ENCODE measurements at regions not wholly inside any gene's neighbourhood (a gene's known extent, or its start where the extent isn't known, plus 50 kb on each side); places are given as distances from the start of the nearest gene placed in this dataset.

DNA sequence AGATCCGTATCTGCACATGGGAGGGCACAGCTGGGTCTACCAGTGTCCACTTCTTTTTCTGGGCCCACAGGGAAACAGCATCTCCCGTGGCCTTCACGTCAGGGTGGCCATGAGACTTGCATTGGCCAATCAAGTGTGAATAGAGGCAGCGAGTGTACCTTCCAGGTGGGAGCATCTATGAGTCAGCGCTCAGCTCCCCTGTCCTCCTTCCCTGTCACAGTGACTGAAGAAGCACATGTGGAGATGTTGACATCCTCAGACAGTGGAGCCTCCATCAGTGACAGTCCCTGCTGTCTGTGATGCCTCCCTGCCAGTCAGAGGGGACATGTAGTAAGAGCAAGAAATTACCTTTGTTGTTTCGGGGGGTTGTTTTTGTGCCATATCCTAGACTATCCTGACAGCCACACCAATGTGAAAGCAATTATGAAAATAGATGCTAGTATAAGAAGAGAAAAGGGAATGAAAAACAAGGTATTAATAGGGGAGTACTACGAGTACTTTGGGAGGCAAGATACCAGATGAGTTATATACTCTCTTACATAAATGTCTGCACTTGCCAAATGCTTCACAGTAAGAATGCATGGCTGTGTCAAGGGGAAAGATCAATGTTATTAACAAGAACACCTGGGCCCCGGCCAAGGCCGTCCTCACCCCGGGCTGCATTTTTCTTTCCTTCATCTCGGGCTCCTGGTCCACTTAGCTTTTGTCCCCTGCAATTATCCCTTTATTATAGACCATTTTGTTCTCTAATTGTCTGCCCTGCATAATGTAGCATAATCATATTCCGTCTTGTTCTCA lies 86.0 kb downstream of the MATN1 start:
- DNase-seq: no peak

- DNase-seq: no peak
These were observed 86.8 kb downstream of the MATN1 start for GRCh38 chr1:30636621-30637020.

- no peak for DNase-seq
These were observed 87.9 kb downstream of the MATN1 start for GRCh38 chr1:30635391-30635975.

DNA sequence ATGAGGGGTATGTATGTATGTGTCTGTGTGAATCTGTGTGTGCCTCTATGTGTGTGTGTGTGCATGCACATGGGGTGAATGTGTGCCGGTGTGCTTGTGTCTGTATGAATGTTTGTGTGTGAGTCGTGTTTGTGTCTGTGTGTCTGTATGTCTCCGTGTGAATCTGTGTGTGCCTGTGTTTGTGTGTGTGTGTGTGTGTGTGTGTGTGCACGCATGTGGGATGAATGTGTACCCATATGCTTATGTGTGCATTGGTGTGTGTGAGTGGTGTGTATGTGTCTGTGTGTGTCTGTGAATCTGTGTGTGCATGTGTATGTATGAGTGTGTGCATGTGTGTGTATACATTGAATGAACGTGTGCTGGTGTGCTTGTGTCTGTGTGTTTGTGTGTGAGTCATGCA lies 88.9 kb downstream of the MATN1 start:
- no peak for DNase-seq

DNA sequence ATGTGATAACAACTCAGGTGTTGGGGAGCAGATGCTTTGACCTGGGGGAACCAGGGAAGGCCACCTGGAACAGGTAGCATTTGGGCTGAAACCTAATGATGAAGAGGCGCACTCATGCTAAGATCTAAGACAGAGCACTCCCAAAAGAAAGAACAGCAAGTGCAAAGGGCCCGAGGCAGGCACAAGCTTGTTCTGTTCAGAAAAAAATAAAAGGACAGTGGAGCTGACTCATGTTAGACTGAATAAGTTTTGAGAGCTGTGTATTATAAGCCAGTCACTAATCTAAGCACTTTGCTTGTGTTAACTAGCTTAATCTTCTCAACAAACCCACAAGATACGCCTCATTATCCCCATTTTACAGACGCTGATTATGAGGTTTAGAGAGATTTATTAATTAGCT lies 90.1 kb downstream of the MATN1 start:
- DNase-seq: no peak

DNA sequence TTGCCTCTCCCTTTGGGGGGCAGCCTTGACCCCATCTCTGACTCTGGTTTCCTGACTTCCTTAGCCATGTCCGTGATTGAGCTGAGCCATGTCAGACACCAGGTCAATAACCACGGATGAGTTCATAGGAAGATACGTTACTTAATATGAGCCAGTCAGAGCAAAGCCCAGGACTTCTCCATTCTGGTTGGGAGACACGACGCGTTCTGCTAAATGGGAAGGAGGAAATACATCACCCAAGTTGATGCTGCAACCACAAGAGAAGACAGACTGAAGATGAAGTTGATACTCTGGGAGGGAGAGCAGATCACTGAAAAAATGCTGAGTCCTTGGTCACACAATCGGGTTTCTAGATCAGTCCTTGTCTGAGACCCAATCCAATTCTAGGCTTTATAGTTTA lies 90.9 kb downstream of the MATN1 start:
- DNase-seq: no peak

DNA sequence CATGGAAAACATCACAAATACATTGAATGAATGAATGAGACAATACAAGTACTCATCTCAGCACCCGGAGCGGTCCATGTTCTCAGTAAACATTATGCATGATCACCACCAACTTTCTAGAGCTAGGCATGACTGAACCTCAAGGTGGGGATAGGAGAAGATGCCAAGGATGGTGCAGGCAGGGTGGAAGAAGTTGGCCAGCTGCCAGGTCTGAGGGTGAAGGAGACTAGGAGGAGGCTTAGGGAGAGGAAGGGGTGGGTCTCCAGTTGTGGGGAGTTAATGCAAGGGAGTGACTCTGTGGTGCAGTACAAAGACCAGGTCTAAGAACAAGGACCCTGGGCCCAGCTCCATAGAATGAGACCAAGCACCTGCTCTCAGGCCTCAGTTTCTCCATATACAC lies 91.7 kb downstream of the MATN1 start:
- DNase-seq: no peak

- DNase-seq: no peak
These were observed 93.9 kb downstream of the MATN1 start for GRCh38 chr1:30629501-30629900.

GRCh38 chr1:30627994-30628393 lies 95.4 kb downstream of the MATN1 start:
- DNase-seq: no peak

DNA sequence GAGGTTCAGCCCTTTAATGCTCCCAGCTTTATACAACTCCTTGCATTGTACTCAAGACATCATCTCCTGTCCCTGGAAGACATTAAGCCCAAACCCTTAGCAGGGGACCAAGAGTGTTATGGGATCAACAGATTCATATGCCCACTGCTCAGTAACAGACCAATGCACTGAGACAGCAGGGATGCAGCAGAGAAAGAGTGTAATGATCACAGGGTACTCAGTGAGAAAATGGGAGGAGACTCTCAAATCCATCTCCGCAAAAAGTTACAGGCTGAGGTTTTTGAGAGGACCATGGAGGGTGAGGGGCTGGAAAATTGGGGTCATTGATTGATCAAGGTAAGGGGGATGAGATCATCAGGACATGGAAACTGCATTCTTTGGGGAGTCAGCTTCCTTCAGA lies 96.2 kb downstream of the MATN1 start:
- no peak for DNase-seq

- DNase-seq: no peak
These were observed 100.0 kb downstream of the MATN1 start for GRCh38 chr1:30623431-30623830.

DNA sequence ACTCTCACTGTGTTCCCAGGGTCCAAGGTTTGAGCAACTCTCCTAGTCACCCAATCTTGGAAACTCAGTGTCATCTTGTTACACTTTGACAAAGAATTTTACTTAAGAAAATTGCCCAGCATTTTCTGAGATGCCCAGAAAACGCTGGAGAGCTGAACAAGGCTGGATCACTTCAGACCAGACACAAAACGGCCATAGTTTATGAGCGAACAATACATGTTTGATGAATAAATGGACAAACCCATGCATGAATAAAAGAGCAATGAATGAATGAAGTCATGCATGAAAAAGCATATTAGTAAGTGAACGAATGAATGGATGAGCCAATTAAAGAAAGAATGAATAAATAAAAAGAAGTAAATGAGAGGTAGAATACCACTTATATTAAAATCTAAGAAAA lies 103.8 kb downstream of the MATN1 start:
- DNase-seq: no peak

DNA sequence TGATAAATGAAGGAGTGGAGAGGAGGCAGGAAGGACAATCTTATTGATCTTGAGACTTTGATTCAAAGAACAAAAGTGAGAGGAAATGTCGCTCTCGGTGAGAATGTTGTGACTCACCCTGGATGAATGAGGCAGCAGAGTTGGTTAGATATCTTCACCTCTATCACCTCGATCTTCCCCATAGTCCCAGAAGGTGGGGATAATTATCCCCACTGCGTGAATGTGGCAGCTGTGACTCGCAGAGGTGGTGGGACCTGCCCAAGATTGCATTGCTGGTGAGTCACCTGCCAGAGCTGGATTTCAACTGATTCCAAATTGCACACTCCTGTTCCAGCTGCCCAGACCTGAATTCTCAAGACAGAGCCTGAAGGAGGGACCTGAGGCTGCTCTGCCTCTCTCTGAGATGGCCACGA lies 105.0 kb downstream of the MATN1 start:
- peak; percentile 96 for DNase-seq

DNA sequence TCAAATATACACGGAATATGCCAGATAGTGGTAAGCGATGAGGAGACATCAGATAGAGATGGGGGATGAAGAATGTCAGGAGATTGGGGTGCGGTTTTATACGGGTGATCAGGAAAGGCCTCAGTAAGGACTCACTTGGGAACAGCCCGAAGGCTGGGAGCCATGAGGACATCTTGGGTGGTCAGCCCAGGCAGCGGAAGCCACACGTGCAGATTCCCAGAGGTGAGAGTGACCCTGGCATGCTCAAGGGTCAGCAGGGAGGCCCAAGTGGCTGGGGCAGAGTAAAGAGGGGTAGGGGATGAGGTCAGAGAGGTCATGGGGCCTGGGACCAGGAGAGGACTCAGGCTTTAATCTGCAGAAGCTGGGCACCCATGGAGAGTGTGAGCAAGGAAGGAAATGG lies 106.6 kb downstream of the MATN1 start:
- DNase-seq: no peak

- peak; percentile 28 for DNase-seq
These were observed 107.4 kb downstream of the MATN1 start for GRCh38 chr1:30615816-30616590.

GRCh38 chr1:30615076-30615795 lies 108.1 kb downstream of the MATN1 start:
- DNase-seq: peak; percentile 77

- peak; percentile 8 for DNase-seq
These were observed 110.2 kb downstream of the MATN1 start for GRCh38 chr1:30613188-30613587.

- peak; percentile 13 for DNase-seq
These were observed 110.8 kb downstream of the MATN1 start for GRCh38 chr1:30612536-30613065.

DNA sequence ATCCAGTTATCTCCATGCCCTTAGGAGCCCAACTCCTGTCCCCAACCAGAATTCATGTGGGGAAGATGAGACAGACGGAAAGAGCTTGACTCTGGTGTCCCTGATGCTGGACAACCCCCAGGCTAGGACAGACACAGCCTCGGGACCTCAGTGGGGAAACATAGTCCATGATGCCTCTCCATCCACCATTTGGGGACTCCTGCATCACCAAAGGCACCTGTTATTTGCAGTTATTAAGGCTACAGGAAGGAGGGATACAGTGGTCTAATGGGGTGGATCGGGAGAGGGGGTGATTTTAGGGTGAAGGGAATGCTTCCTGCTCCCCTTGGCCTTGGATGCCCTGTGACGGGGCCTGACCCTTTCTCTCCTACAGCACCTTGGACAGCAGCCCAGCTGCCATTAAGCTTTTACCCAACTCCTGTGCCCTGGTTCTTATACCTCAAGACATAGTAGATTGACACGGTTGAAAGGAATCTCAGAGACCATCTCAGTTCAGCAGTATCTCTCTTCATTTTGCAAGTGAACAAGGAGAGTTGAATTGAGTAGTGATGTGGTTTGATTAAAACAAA lies 111.6 kb downstream of the MATN1 start:
- peak; percentile 53 for DNase-seq

DNA sequence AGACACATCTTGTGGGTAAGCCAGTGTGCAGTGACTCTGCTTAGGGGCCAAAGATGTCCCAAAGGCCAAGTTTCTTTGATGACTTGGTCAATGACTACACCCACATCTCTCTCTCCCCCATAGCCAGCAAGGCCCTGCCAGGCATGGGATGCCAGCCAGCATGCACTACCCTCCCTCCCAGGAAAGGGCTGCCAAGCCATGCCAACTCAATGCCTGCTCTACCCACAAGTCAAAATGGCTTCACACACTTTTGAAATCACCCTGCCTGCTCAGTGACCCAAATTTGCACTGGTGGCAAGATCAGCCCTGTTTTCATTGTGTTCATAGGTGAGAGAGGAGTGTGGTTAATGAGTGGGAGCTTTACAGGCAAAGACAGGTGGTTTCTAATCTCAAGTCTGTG lies 112.5 kb downstream of the MATN1 start:
- peak; percentile 12 for DNase-seq

DNA sequence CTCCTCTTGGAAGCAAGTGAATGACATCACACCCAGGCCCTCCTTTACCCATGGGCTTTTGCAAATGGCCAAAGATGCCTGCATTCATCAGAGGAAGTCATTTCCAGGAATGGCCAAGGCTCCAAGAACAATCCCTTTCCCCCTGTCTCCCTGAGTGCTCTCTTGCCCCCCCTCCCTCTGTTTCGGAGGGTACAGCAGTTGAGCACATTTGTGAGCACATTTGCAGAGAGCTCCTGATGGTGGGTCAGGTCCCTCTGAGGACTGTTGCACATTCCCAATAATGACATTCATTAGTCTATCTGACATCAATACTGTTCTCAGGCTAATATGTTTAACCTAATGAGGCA lies 113.4 kb downstream of the MATN1 start:
- no peak for DNase-seq

DNA sequence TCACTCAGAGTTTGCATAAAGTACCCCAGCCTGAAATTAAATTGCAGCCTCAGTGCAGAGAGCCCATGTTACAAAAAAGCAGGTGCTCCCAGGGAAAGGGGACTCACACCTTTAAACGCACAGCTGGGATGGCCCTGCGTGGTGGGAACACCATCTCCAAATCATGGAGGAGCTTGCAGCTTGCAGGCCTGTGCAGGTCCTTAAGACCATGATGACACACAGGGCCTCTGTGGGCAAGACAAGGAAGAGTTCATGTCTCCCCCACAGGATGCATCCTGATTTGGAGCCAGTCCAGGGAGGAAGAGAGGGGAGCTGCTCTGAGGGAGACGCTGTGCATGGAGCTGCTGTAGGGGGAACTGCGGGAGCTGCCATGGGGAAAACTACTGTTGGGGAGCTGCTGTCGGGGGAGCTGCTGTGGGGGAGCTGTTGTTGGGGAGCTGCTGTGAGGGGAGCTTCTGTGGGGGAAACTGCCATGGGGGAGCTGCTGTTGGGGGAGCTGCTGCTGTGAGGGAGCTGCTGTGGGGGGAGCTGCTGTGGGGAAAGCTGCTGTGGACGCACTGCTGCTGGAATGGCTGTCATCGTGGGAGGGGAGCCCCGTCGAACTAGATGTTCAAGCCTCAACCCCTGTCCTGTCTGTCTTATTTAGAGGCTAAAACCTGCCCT lies 113.9 kb downstream of the MATN1 start:
- peak; percentile 35 for DNase-seq

Data from islet precursor cell (in vitro differentiated cells).